Fibroblast of peridontal ligament (primary cell): ENCODE measurements at regions not wholly inside any gene's neighbourhood (a gene's known extent, or its start where the extent isn't known, plus 50 kb on each side); places are given as distances from the start of the nearest gene placed in this dataset.

Experiments used
- DNase-seq: peaks from one replicate; pipeline ENCODE4 v3.0.0-alpha.2; 2010; ENCODE audit errors: extremely low read depth

GRCh38 chr14:87526731-87527130, 466.3 kb downstream of the GALC start:
- DNase-seq = no peak

- no peak for DNase-seq
These were observed 469.0 kb downstream of the GALC start for GRCh38 chr14:87524011-87524410.

- no peak for DNase-seq
These were observed 470.4 kb downstream of the GALC start for GRCh38 chr14:87522575-87522974.

- DNase-seq = no peak
These were observed 484.6 kb downstream of the GALC start for GRCh38 chr14:87508333-87508732.

- no peak for DNase-seq
These were observed 489.3 kb downstream of the GALC start for GRCh38 chr14:87503711-87504110.

GRCh38 chr14:87497301-87497700, 495.7 kb downstream of the GALC start:
- no peak for DNase-seq

- DNase-seq = no peak
These were observed 499.0 kb downstream of the GALC start for GRCh38 chr14:87494010-87494409.

GRCh38 chr14:87492561-87492960, 500.4 kb downstream of the GALC start:
- DNase-seq = no peak

GRCh38 chr14:87491816-87492215, 501.2 kb downstream of the GALC start:
- no peak for DNase-seq

- no peak for DNase-seq
These were observed 503.7 kb downstream of the GALC start for GRCh38 chr14:87489196-87489819.

- DNase-seq = no peak
These were observed 509.4 kb downstream of the GALC start for GRCh38 chr14:87483271-87484260.

- no peak for DNase-seq
These were observed 524.5 kb downstream of the GALC start for GRCh38 chr14:87468531-87468930.

GRCh38 chr14:87467578-87467977, 525.4 kb downstream of the GALC start:
- DNase-seq = no peak

- DNase-seq = no peak
These were observed 527.2 kb downstream of the GALC start for GRCh38 chr14:87465770-87466169.

- no peak for DNase-seq
These were observed 531.3 kb downstream of the GALC start for GRCh38 chr14:87461704-87462103.

GRCh38 chr14:87457720-87458119, 535.3 kb downstream of the GALC start:
- DNase-seq = peak; percentile 0

- no peak for DNase-seq
These were observed 542.8 kb downstream of the GALC start for GRCh38 chr14:87450193-87450592.

- no peak for DNase-seq
These were observed 544.0 kb downstream of the GALC start for GRCh38 chr14:87449016-87449415.

GRCh38 chr14:87443787-87444186, 549.2 kb downstream of the GALC start:
- no peak for DNase-seq

GRCh38 chr14:87443039-87443438, 549.9 kb downstream of the GALC start:
- DNase-seq = no peak

- DNase-seq = no peak
These were observed 555.8 kb downstream of the GALC start for GRCh38 chr14:87437158-87437557.

GRCh38 chr14:87434680-87435079, 558.3 kb downstream of the GALC start:
- no peak for DNase-seq

- no peak for DNase-seq
These were observed 559.0 kb downstream of the GALC start for GRCh38 chr14:87434011-87434410.
